ENCODE measurements at regions not wholly inside any gene's neighbourhood (a gene's known extent, or its start where the extent isn't known, plus 50 kb on each side); places are given as distances from the start of the nearest gene placed in this dataset.
"Not testable (repeated sequence)": the region's sequence is repeated elsewhere in the genome, so short reads cannot be mapped to it uniquely, and the experiment has no call there.

- Histone ChIP-seq H3K4me1 (ENCODE audit: low read depth, poor library complexity, severe bottlenecking) (peaks cover 9% of the 10 kb centered on the region), H4K20me1 (ENCODE audit: insufficient read depth) (no peaks in the 10 kb centered on the region), H3K79me2 (ENCODE audit: insufficient read depth, low read depth) (no peaks in the 10 kb centered on the region), H3K27ac (no peak overlapping the region), H3K4me3 (IDR thresholded peaks at IDR 0.05; ENCODE audit: insufficient read depth, low read depth, low read length) (no peak overlapping the region), H3K9ac (no peak overlapping the region), H3K4me2 (no peak overlapping the region), H3K36me3 (ENCODE audit: insufficient read depth) (no peaks in the 10 kb centered on the region), H3K27me3 (ENCODE audit: insufficient read depth, low read depth) (no peaks in the 10 kb centered on the region), H2AFZ (ENCODE audit: low read depth) (no peak overlapping the region)
- TF ChIP-seq CTCF (conservative IDR thresholded peaks at IDR 0.05; ENCODE audit: low read depth, low read length) = no peak
Measured at GRCh38 chr12:91718326-91718725, 427.3 kb downstream of the BTG1 start.

GRCh38 chr12:91717804-91718203, 427.8 kb downstream of the BTG1 start:
- Histone ChIP-seq H3K4me2 (no peak overlapping the region), H2AFZ (ENCODE audit: low read depth) (no peak overlapping the region), H3K79me2 (ENCODE audit: insufficient read depth, low read depth) (no peaks in the 10 kb centered on the region), H3K36me3 (ENCODE audit: insufficient read depth) (no peaks in the 10 kb centered on the region), H3K4me3 (IDR thresholded peaks at IDR 0.05; ENCODE audit: insufficient read depth, low read depth, low read length) (no peak overlapping the region), H3K27ac (no peak overlapping the region), H3K9ac (no peak overlapping the region), H3K4me1 (ENCODE audit: low read depth, poor library complexity, severe bottlenecking) (peaks cover 9% of the 10 kb centered on the region), H3K27me3 (ENCODE audit: insufficient read depth, low read depth) (no peaks in the 10 kb centered on the region), H4K20me1 (ENCODE audit: insufficient read depth) (no peaks in the 10 kb centered on the region)
- no peak for TF ChIP-seq CTCF (conservative IDR thresholded peaks at IDR 0.05; ENCODE audit: low read depth, low read length)

- H3K4me3 ChIP-seq (IDR thresholded peaks at IDR 0.05; ENCODE audit: insufficient read depth, low read depth, low read length); H3K4me2 ChIP-seq; H2AFZ ChIP-seq (ENCODE audit: low read depth); H3K27ac ChIP-seq; H3K9ac ChIP-seq; H4K20me1 ChIP-seq (ENCODE audit: insufficient read depth); H3K4me1 ChIP-seq (ENCODE audit: low read depth, poor library complexity, severe bottlenecking); H3K36me3 ChIP-seq (ENCODE audit: insufficient read depth); H3K79me2 ChIP-seq (ENCODE audit: insufficient read depth, low read depth); H3K27me3 ChIP-seq (ENCODE audit: insufficient read depth, low read depth): not testable (repeated sequence)
Measured at GRCh38 chr12:91711925-91712324, 433.7 kb downstream of the BTG1 start.

GRCh38 chr12:91706466-91706865, 439.2 kb downstream of the BTG1 start:
- Histone ChIP-seq H3K79me2 (ENCODE audit: insufficient read depth, low read depth) (no peaks in the 10 kb centered on the region), H3K36me3 (ENCODE audit: insufficient read depth) (no peaks in the 10 kb centered on the region), H4K20me1 (ENCODE audit: insufficient read depth) (no peaks in the 10 kb centered on the region), H3K27me3 (ENCODE audit: insufficient read depth, low read depth) (no peaks in the 10 kb centered on the region), H3K4me2 (no peak overlapping the region), H2AFZ (ENCODE audit: low read depth) (no peak overlapping the region), H3K4me1 (ENCODE audit: low read depth, poor library complexity, severe bottlenecking) (no peaks in the 10 kb centered on the region), H3K27ac (no peak overlapping the region), H3K4me3 (IDR thresholded peaks at IDR 0.05; ENCODE audit: insufficient read depth, low read depth, low read length) (no peak overlapping the region), H3K9ac (no peak overlapping the region)
- TF ChIP-seq CTCF (conservative IDR thresholded peaks at IDR 0.05; ENCODE audit: low read depth, low read length) = no peak

- no peak overlapping the region for H3K4me3 ChIP-seq (IDR thresholded peaks at IDR 0.05; ENCODE audit: insufficient read depth, low read depth, low read length)
- H3K4me2 ChIP-seq = no peak overlapping the region
- H3K4me1 ChIP-seq (ENCODE audit: low read depth, poor library complexity, severe bottlenecking) = no peaks in the 10 kb centered on the region
- H3K79me2 ChIP-seq (ENCODE audit: insufficient read depth, low read depth) = no peaks in the 10 kb centered on the region
- no peak overlapping the region for H3K9ac ChIP-seq
- no peaks in the 10 kb centered on the region for H4K20me1 ChIP-seq (ENCODE audit: insufficient read depth)
- TF ChIP-seq CTCF (conservative IDR thresholded peaks at IDR 0.05; ENCODE audit: low read depth, low read length) = no peak
- no peaks in the 10 kb centered on the region for H3K36me3 ChIP-seq (ENCODE audit: insufficient read depth)
- H2AFZ ChIP-seq (ENCODE audit: low read depth) = no peak overlapping the region
- H3K27me3 ChIP-seq (ENCODE audit: insufficient read depth, low read depth) = no peaks in the 10 kb centered on the region
- H3K27ac ChIP-seq = no peak overlapping the region
Measured at GRCh38 chr12:91704446-91704845, 441.2 kb downstream of the BTG1 start.

All from KMS-11 (cell line).